Activated CD4-positive, alpha-beta T cell treated with anti-CD3 and anti-CD28 coated beads, Interleukin-2, amount 10 ng/mL, durations not matched to agents 24 days and 14 days (primary cell): ENCODE measurements at regions not wholly inside any gene's neighbourhood (a gene's known extent, or its start where the extent isn't known, plus 50 kb on each side); places are given as distances from the start of the nearest gene placed in this dataset.

Experiments
- DNase-seq: peaks from one replicate; pipeline ENCODE4 v3.0.0; 2022
- H3K27ac Mint-ChIP-seq: one replicate; pipeline ENCODE4 v1.8.0; 2022; ENCODE audit warnings: mild to moderate bottlenecking, mixed read lengths
- H3K27me3 Mint-ChIP-seq: one replicate; pipeline ENCODE4 v1.8.0; 2022; ENCODE audit warnings: mixed read lengths
- H3K36me3 Mint-ChIP-seq: one replicate; pipeline ENCODE4 v1.8.0; 2022; ENCODE audit warnings: low read depth, mild to moderate bottlenecking, mixed read lengths
- H3K4me1 Mint-ChIP-seq: one replicate; pipeline ENCODE4 v1.8.0; 2021; ENCODE audit warnings: mixed read lengths
- H3K4me3 Mint-ChIP-seq: one replicate; pipeline ENCODE4 v1.8.0; 2022; ENCODE audit warnings: mild to moderate bottlenecking, moderate library complexity, mixed read lengths
- H3K9me3 Mint-ChIP-seq: one replicate; pipeline ENCODE4 v1.8.0; 2021; ENCODE audit warnings: mixed read lengths
- intact Hi-C: fragments of 100-400 bp; cut with micrococcal nuclease; formaldehyde crosslinking; loops from one replicate; pipeline ENCODE4 v1.15.1; 2023

DNA sequence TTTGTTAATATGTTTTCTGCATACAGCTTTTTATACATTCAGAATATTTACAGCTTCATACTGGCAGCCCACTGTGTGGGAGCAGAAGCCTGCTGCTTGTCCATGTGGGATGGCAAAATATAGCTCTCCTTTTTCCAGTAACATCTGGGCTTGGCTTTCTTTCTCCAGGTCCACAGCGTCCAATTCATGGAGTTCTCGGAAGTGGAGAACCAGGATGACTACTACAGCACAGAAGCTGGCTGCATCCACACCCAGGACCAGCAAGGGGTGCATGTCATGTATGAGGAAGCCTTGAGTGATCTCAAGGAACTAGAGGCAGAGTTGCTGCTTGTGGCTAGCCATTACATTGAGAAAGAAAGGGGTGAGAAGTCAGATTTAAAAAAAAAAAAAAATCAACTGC is 143.1 kb downstream of the CD164 start:
- Mint-ChIP-seq H3K36me3 (no peaks in the 10 kb centered on the region), H3K4me1 (peaks cover 27% of the 10 kb centered on the region), H3K27me3 (no peaks in the 10 kb centered on the region), H3K4me3 (no peak overlapping the region), H3K9me3 (peaks cover 8% of the 10 kb centered on the region), H3K27ac (no peak overlapping the region)
- intact Hi-C loops: loop anchor here (5.0 kb wide), 1 partner anchor 52 kb away; no protein-coding TSS in a partner anchor
- DNase-seq: no peak

DNA sequence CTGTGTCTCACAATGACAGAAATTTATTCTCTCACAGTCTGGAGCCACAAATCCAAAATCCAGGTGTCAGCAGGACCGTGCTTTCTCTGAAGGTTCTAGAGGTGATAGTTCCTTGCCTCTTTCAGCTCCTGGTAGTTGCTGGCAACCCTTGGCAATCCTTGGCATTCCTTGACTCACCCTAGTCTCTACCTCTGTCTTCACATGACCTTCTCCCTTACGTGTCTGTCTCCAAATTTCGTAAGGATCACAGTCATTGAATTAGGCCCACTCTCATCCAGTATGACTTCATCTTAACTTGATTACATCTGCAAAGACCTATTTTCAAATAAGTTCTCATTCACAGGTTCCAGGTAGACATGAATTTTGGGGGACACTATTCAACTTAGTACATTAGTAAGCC is 143.1 kb downstream of the CEP57L1 start:
- DNase-seq: no peak
- Mint-ChIP-seq H3K27ac (no peak overlapping the region), H3K4me1 (peaks cover 21% of the 10 kb centered on the region), H3K27me3 (no peaks in the 10 kb centered on the region), H3K9me3 (peaks cover 8% of the 10 kb centered on the region), H3K36me3 (no peaks in the 10 kb centered on the region), H3K4me3 (no peak overlapping the region)
- intact Hi-C loops: loop anchor here (5.0 kb wide), 1 partner anchor 51 kb away; no protein-coding TSS in a partner anchor

DNA sequence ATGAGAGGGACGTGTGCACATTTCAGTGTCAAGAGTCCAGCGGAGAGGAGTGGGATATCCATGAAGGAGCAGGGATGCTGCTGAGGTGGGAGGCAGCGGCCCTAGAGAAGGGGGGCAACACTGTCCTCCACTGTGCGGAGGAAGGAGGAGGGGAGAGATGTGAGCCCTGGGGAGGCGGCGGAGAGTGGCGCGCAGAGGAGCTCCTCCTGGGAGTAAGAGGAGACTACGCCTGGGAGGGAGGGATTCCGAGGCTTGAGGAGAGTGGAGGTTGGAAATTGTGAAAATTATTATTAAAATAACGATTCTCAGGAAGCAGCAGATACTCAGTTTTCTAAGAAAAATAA is 142.7 kb downstream of the CEP57L1 start:
- Mint-ChIP-seq H3K9me3 (peaks cover 8% of the 10 kb centered on the region), H3K36me3 (no peaks in the 10 kb centered on the region), H3K27me3 (no peaks in the 10 kb centered on the region), H3K4me3 (no peak overlapping the region), H3K4me1 (peaks cover 21% of the 10 kb centered on the region), H3K27ac (peak overlapping the region; percentile 38)
- intact Hi-C loops: loop anchor here (2.0 to 5.0 kb wide), 2 partner anchors 51 to 145 kb away; partner anchors contain the start of gene CD164
- no peak for DNase-seq

DNA sequence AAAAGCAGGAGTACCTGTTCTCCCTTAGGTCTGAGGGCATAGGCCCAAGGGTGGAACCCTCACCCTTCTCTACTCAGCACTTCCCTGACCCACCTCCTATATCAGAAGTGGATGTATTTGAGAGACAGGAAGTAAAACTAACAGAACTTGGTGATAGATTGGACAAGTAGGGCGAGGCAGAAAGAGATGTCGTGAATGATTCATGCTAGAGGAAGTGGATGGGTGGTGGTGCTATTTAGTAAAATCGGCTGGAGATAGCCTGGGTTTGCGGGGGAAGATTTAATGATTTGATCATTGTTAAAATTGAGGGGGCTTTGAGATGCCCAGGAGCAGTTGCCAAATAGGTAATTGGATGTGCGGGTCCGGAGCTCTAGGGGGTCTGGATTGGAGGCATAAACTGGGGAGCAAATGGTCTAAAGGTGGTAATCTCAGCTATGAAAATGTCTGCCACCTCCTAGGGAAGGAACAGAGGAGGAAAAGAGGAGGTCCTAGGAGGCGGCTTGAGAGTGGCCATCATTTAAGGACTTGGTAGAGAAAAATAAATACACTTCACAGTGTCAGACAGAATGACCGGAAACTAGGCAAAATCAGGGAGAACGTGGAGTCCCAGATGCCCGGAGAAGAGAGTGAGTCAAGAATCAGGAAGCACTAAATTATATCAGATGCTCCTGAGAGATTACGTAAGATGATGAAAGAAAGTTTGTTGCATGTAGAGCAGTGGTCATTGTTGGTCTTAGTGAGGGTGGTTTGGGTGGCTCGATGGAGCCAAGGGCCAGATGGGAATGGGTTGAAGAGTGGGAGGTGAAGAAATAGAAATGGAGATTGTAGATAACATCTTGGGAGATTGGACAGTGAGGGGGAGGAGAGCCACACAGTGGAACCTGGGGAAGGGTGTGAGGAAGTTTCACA is 142.0 kb downstream of the CEP57L1 start:
- DNase-seq: peak; percentile 73
- Mint-ChIP-seq H3K4me1 (peaks cover 21% of the 10 kb centered on the region), H3K4me3 (peak overlapping the region; percentile 51), H3K27ac (peak overlapping the region; percentile 88), H3K9me3 (peaks cover 8% of the 10 kb centered on the region), H3K27me3 (no peaks in the 10 kb centered on the region), H3K36me3 (no peaks in the 10 kb centered on the region)
- intact Hi-C loops: loop anchor here (2.0 to 5.0 kb wide), 2 partner anchors 50 to 145 kb away; partner anchors contain the start of gene CD164

DNA sequence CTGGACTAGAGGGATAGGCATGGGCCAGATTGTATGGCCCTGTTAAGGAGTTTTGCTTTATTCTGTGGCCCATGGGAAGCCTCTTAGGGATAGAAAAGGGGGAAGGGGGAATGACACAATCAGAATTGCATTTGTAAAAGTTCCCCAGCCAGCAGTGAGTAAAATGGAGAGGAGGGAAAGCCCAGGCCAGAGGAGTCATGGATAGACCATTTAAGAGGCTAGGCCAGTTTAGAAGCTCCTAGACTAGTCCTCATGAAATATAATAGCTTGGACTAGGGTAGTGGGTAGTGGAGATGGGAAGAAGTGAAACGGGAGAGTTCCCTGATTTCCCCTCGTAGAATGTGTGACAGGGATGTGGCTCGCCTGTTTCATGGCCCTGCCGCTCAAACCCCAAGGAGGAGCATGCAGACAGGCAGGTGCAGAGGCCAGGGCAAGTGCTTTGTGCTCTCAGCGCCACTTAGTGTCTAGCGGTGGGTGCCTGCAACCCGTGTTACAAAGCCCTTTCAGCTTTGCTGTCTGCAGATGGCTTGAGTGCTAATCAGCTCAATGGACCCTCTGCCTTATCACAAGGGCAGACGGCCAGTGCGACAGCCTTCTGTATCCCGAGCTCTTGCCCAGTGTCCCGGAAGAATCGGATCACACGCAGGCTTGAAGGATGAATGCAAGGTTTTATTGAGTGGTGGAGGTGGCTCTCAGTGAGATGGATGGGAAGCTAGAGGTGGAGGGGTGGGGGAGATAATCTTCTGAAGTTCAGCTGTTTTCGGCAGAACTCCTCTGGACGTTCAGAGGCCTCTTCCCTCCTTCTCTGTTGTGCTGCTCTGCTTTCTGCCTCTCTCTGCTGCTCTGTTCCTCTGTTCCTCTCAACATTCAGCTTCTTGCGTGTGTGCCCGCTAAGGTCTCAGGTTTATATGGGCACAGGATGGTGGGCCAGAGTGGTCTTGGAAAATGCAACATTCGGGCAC is 141.1 kb downstream of the CEP57L1 start:
- peak overlapping the region; percentile 88 for H3K27ac Mint-ChIP-seq
- peak overlapping the region; percentile 51 for H3K4me3 Mint-ChIP-seq
- no peaks in the 10 kb centered on the region for H3K27me3 Mint-ChIP-seq
- peak; percentile 83 for DNase-seq
- intact Hi-C loops: loop anchor here (2.0 to 5.0 kb wide), 2 partner anchors 49 to 146 kb away; partner anchors contain the start of gene CD164
- H3K9me3 Mint-ChIP-seq: peaks cover 8% of the 10 kb centered on the region
- H3K36me3 Mint-ChIP-seq: no peaks in the 10 kb centered on the region
- H3K4me1 Mint-ChIP-seq: peaks cover 21% of the 10 kb centered on the region

DNA sequence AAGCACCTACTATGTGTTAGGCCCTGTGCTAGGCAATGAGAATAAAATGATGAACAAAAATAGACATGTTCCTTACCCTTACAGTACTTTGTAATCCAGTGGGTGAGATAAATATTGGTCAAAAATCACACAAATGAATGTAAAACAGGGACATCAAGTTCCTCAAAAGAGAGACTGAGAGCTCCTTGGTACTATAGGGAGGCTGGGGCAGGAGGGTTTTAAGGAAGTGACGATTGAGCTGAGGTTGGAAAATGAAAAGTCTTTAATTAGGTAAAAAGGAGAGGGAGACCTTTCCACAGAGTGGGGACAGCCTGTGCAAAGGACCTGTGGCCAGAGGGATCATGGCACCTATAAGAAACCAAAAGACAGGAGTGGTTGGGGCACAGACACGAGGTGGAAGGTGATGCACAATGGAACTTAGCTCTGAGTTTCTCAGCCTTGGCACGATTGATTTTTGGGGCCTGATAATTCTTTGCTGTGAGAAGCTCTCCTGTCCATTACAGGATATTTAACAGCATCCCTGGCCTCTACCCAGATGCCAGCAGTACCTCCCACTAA is 140.3 kb downstream of the CEP57L1 start:
- peaks cover 21% of the 10 kb centered on the region for H3K4me1 Mint-ChIP-seq
- H3K27ac Mint-ChIP-seq: peak overlapping the region; percentile 88
- intact Hi-C loops: loop anchor here (2.0 to 5.0 kb wide), 2 partner anchors 48 to 147 kb away; partner anchors contain the start of gene CD164
- peaks cover 12% of the 10 kb centered on the region for H3K9me3 Mint-ChIP-seq
- no peaks in the 10 kb centered on the region for H3K36me3 Mint-ChIP-seq
- H3K4me3 Mint-ChIP-seq: no peak overlapping the region
- DNase-seq: no peak
- no peaks in the 10 kb centered on the region for H3K27me3 Mint-ChIP-seq

DNA sequence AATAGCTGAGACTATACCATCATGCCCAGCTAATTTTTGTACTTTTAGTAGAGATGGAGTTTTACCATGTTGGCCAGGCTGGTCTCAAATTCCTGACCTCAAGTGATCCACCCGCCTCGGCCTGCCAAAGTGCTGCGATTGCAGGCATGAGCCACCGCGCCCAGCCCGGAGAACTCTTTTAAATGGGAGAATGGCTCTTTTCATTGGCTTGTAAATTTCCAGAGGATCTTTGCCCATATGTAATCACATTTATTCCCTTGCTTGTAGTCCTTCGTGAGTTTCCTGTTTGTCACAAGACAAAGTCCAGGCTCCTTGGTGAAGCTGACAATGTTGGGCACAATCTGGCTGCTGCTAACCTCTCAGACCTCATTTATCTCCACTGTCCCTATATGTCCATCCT is 135.1 kb downstream of the CEP57L1 start:
- Mint-ChIP-seq H3K4me1 (no peaks in the 10 kb centered on the region), H3K36me3 (no peaks in the 10 kb centered on the region), H3K27ac (no peak overlapping the region), H3K27me3 (no peaks in the 10 kb centered on the region), H3K9me3 (peaks cover 3% of the 10 kb centered on the region), H3K4me3 (no peak overlapping the region)
- no peak for DNase-seq
- intact Hi-C loops: no loop called here

DNA sequence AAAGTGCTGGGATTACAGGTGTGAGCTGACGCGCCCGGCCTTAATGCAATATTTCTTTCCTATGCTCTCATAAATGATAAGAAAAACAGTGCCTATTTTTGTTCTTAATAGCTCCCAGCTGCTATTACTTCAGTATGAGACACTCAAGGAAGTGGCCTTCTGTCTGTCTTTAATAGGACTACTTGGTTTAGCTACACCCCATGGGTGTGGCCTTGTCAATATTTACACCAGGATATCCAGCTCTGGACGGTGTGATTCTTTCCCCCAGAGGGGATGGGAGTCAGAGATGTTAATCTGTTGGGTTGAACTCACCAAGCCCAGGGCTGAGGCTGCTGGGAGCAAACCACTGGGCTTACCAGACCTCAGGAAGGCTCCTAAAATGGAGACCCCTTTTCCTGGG is 134.2 kb downstream of the CEP57L1 start:
- no peaks in the 10 kb centered on the region for H3K27me3 Mint-ChIP-seq
- H3K27ac Mint-ChIP-seq: no peak overlapping the region
- no peak for DNase-seq
- H3K4me1 Mint-ChIP-seq: peaks cover 9% of the 10 kb centered on the region
- H3K4me3 Mint-ChIP-seq: no peak overlapping the region
- no peaks in the 10 kb centered on the region for H3K36me3 Mint-ChIP-seq
- intact Hi-C loops: no loop called here
- peaks cover 3% of the 10 kb centered on the region for H3K9me3 Mint-ChIP-seq

DNA sequence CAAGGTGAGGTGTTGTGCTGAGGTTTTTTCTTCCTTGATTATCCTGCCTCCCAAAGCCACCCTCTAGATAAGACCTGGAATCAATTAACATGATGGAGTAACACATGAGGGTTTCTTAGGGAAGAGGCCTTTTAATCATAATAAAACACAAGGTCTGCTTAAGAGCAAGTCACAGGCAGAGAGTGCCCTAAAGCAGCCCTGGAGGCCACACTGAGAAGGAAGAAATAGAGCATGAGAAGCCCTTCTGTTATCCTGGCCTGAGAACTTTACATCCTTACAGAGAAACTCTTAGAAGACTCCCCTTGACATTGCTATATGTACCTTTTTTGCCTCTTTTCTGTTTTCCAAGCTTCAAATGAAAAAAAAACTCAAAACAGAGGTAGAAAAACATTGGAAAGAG is 132.3 kb downstream of the CEP57L1 start:
- H3K27ac Mint-ChIP-seq: no peak overlapping the region
- H3K4me1 Mint-ChIP-seq: peaks cover 14% of the 10 kb centered on the region
- peaks cover 3% of the 10 kb centered on the region for H3K9me3 Mint-ChIP-seq
- H3K27me3 Mint-ChIP-seq: no peaks in the 10 kb centered on the region
- DNase-seq: no peak
- intact Hi-C loops: no loop called here
- no peak overlapping the region for H3K4me3 Mint-ChIP-seq
- no peaks in the 10 kb centered on the region for H3K36me3 Mint-ChIP-seq

DNA sequence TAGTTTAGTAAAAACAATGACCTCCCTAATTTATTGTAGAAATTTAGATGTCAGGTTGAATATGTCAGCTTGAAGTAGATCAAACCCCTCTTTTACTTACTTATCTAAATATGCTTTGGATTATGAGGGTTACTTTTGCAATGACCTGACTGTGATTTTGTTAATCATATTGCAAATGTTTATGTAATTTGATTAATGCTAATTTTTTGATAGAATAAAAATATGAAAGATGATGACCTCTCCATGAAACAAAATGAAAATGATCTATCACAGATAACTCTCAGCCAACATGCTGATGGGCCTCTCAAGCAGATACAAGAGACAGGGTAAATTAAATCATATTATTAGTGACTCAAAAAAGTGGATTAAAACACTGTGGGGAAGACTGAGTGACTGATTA is 131.0 kb downstream of the CEP57L1 start:
- Mint-ChIP-seq H3K9me3 (peaks cover 3% of the 10 kb centered on the region), H3K36me3 (no peaks in the 10 kb centered on the region), H3K4me1 (peaks cover 18% of the 10 kb centered on the region), H3K4me3 (no peak overlapping the region), H3K27me3 (no peaks in the 10 kb centered on the region), H3K27ac (no peak overlapping the region)
- DNase-seq: no peak
- intact Hi-C loops: no loop called here

DNA sequence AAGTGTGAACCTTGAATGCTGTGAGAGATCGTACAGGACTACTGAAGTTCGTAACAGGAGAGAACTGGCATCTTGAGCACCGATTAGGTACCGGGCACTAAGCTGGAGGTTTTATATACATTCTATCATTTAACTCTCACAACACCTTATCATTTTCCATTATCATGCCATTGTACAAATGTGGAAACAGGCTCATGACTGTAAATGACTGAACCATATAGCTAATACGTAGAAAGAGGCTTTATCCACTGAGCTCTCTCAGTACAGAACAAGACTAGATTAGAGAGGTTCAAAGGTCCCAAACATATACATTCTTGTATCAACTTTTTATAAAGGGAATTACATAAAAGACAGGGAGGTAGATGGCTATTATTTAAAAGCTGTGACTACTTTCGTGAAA is 130.6 kb downstream of the CEP57L1 start:
- Mint-ChIP-seq H3K9me3 (peaks cover 3% of the 10 kb centered on the region), H3K27me3 (no peaks in the 10 kb centered on the region), H3K27ac (no peak overlapping the region), H3K4me3 (no peak overlapping the region), H3K4me1 (peaks cover 20% of the 10 kb centered on the region), H3K36me3 (no peaks in the 10 kb centered on the region)
- DNase-seq: no peak
- intact Hi-C loops: no loop called here

DNA sequence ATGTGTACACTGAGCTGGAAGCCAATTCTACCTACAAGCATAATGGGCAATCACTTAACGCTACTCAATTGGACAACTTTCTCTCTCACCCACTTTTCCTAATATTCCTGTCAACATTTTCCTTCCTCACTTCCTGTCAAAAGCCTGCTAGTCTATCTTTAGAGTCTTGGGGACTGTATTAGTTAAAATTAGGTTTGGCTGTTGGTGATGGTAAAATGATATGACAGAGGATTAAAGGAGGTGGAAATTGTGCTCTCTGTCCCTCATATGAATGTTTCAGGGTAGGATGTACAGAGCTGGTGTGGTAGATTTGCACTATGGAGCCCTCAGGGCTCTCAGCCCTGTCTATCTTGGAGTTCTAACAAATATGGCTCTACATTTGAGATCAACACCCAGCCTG is 129.7 kb downstream of the CEP57L1 start:
- H3K36me3 Mint-ChIP-seq: no peaks in the 10 kb centered on the region
- peaks cover 28% of the 10 kb centered on the region for H3K4me1 Mint-ChIP-seq
- no peak overlapping the region for H3K27ac Mint-ChIP-seq
- no peaks in the 10 kb centered on the region for H3K9me3 Mint-ChIP-seq
- H3K4me3 Mint-ChIP-seq: no peak overlapping the region
- H3K27me3 Mint-ChIP-seq: no peaks in the 10 kb centered on the region
- no peak for DNase-seq
- intact Hi-C loops: no loop called here

DNA sequence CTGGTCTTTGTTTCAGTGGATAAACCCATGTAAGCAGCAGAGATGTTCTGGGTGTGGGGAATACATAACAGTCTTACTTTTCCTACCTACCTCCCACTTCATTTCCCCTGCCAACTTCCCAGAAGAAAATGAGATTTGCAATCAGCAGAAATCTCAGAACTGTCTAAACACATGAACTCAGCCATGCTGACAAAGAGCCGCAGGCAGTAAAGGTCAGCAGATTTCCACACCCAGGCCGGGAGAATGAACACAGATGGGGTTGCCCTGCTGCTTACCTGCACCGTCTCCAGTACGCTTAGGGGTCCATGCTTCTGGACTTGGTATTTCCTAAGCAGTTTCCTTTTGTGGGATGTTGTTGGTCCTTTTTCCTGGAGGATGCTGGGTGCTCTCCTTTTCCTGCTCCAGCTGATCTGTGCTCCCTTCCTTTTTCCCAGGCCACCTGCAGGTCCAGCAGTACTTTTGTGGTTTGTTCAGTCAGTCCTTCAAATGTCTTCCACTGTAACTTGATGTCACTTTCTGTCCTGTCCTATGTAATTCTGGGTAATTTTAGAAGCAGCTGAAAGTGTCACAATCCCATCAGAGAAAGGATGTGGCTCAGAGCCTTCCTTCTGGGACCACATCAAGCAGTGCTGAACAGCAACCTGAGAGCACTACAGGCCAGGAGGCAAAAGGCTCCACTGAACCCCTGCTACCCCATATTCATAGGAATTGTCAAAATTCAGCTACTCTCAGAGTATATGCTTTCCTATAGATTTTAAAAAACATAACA is 129.0 kb downstream of the CEP57L1 start:
- peak; percentile 74 for DNase-seq
- peak overlapping the region; percentile 25 for H3K4me3 Mint-ChIP-seq
- intact Hi-C loops: no loop called here
- peaks cover 30% of the 10 kb centered on the region for H3K4me1 Mint-ChIP-seq
- no peak overlapping the region for H3K27ac Mint-ChIP-seq
- no peaks in the 10 kb centered on the region for H3K9me3 Mint-ChIP-seq
- no peaks in the 10 kb centered on the region for H3K27me3 Mint-ChIP-seq
- H3K36me3 Mint-ChIP-seq: no peaks in the 10 kb centered on the region
